A673 (cell line): ENCODE measurements at regions not wholly inside any gene's neighbourhood (a gene's known extent, or its start where the extent isn't known, plus 50 kb on each side); places are given as distances from the start of the nearest gene placed in this dataset.
"Not testable (repeated sequence)": the region's sequence is repeated elsewhere in the genome, so short reads cannot be mapped to it uniquely, and the experiment has no call there.

ENCODE experiments used
- CTCF ChIP-seq: fragments of 300-800, 200-600 bp; sonication (generic); conservative IDR thresholded peaks from 2 replicates; pipeline ENCODE4 v1.5.1; 2017; ENCODE audit warnings: low read depth, mild to moderate bottlenecking, antibody characterized with exemption, low read length, moderate library complexity, mixed read lengths
- EZH2 ChIP-seq: fragments of 200-600 bp; sonication (generic); IDR thresholded peaks from 2 replicates; pipeline ENCODE4 v1.6.1; 2017; ENCODE audit warnings: borderline replicate concordance, low read depth, mild to moderate bottlenecking, mixed read lengths, antibody characterized with exemption, low read length; ENCODE audit not compliant: poor library complexity, severe bottlenecking

GRCh38 chr6:93835026-93835425 lies 415.7 kb upstream of the EPHA7 start:
- not testable (repeated sequence) for TF ChIP-seq CTCF, EZH2
